Mucosa of rectum (tissue), 2 donors: ENCODE measurements at regions not wholly inside any gene's neighbourhood (a gene's known extent, or its start where the extent isn't known, plus 50 kb on each side); places are given as distances from the start of the nearest gene placed in this dataset.
"Not testable (repeated sequence)": the region's sequence is repeated elsewhere in the genome, so short reads cannot be mapped to it uniquely, and the experiment has no call there.

Source experiments
- H3K27ac ChIP-seq, 2 donors: one replicate each; pipeline ENCODE4 v1.7.0; 2013; ENCODE audit warnings: inconsistent platforms in 2 of 2, low read depth in 2 of 2, low read length in 2 of 2
- H3K27me3 ChIP-seq, 2 donors: one replicate each; pipeline ENCODE4 v1.7.0; 2013; ENCODE audit warnings: low read length in 2 of 2; ENCODE audit not compliant: control insufficient read depth in 2 of 2, insufficient read depth in 2 of 2
- H3K36me3 ChIP-seq, 2 donors: one replicate each; pipeline ENCODE4 v1.7.0; 2013; ENCODE audit warnings: low read length in 2 of 2; ENCODE audit not compliant: control insufficient read depth in 2 of 2, insufficient read depth in 2 of 2
- H3K4me1 ChIP-seq, 2 donors: one replicate each; pipeline ENCODE4 v1.7.0; 2013; ENCODE audit warnings: low read length in 2 of 2, mild to moderate bottlenecking in 1 of 2; ENCODE audit not compliant: control insufficient read depth in 2 of 2, insufficient read depth in 2 of 2
- H3K4me3 ChIP-seq, 2 donors: one replicate each; pipeline ENCODE4 v1.7.0; 2013; ENCODE audit warnings: low read length in 2 of 2
- H3K9ac ChIP-seq, 2 donors: one replicate each; pipeline ENCODE4 v1.7.0; 2013; ENCODE audit warnings: low read length in 2 of 2, low read depth in 1 of 2, mild to moderate bottlenecking in 1 of 2
- H3K9me3 ChIP-seq, 2 donors: one replicate each; pipeline ENCODE4 v1.7.0; 2013; ENCODE audit warnings: low read length in 2 of 2; ENCODE audit not compliant: control insufficient read depth in 2 of 2
- donor health status: healthy.
- donor health status: Normal muscosa, but diverticular disease.

GRCh38 chr2:76697439-76697838, 824.7 kb downstream of the LRRTM4 start:
- not testable (repeated sequence) for H3K36me3 ChIP-seq

GRCh38 chr2:76692908-76693307, 829.3 kb downstream of the LRRTM4 start:
- H3K9me3 ChIP-seq, result no peaks in the 10 kb centered on the region
- no peak overlapping the region for H3K4me3 ChIP-seq
- no peaks in the 10 kb centered on the region for H3K36me3 ChIP-seq

More at GRCh38 chr2:76697439-76697838, 824.7 kb downstream of the LRRTM4 start:
- H3K27ac ChIP-seq, H3K4me1 ChIP-seq, H3K4me3 ChIP-seq, H3K9me3 ChIP-seq, H3K27me3 ChIP-seq, H3K9ac ChIP-seq: not testable (repeated sequence)

GRCh38 chr2:76688732-76689131, 833.4 kb downstream of the LRRTM4 start:
- Histone ChIP-seq H3K27ac (no peak overlapping the region), H3K4me1 (no peaks in the 10 kb centered on the region), H3K36me3 (no peaks in the 10 kb centered on the region), H3K4me3 (no peak overlapping the region), H3K9me3 (no peaks in the 10 kb centered on the region), H3K27me3 (no peaks in the 10 kb centered on the region), H3K9ac (no peak overlapping the region)

More at GRCh38 chr2:76692908-76693307, 829.3 kb downstream of the LRRTM4 start:
- Histone ChIP-seq H3K4me1 (no peaks in the 10 kb centered on the region), H3K9ac (no peak overlapping the region), H3K27ac (no peak overlapping the region), H3K27me3 (no peaks in the 10 kb centered on the region)

GRCh38 chr2:76687923-76688322, 834.3 kb downstream of the LRRTM4 start:
- Histone ChIP-seq H3K36me3 (no peaks in the 10 kb centered on the region), H3K9ac (no peak overlapping the region), H3K27ac (no peak overlapping the region), H3K4me3 (no peak overlapping the region), H3K27me3 (no peaks in the 10 kb centered on the region), H3K4me1 (no peaks in the 10 kb centered on the region), H3K9me3 (no peaks in the 10 kb centered on the region)

- Histone ChIP-seq H3K36me3 (no peaks in the 10 kb centered on the region), H3K4me1 (no peaks in the 10 kb centered on the region), H3K9ac (no peak overlapping the region), H3K27me3 (no peaks in the 10 kb centered on the region), H3K4me3 (no peak overlapping the region), H3K27ac (no peak overlapping the region), H3K9me3 (no peaks in the 10 kb centered on the region)
Observed at GRCh38 chr2:76684756-76685155, 837.4 kb downstream of the LRRTM4 start.

- Histone ChIP-seq H3K27me3 (no peaks in the 10 kb centered on the region), H3K36me3 (no peaks in the 10 kb centered on the region), H3K9ac (no peak overlapping the region), H3K4me1 (peaks cover 4 to 9% of the 10 kb centered on the region in 2 donors), H3K9me3 (no peaks in the 10 kb centered on the region), H3K27ac (no peak overlapping the region), H3K4me3 (no peak overlapping the region)
Observed at GRCh38 chr2:76679025-76679396, 843.2 kb downstream of the LRRTM4 start.

- Histone ChIP-seq H3K27ac (no peak overlapping the region), H3K9me3 (no peaks in the 10 kb centered on the region), H3K27me3 (no peaks in the 10 kb centered on the region), H3K4me3 (no peak overlapping the region), H3K4me1 (peaks cover 4 to 11% of the 10 kb centered on the region in 2 donors), H3K36me3 (no peaks in the 10 kb centered on the region), H3K9ac (no peak overlapping the region)
Observed at GRCh38 chr2:76678383-76679024, 843.7 kb downstream of the LRRTM4 start.

- no peaks in the 10 kb centered on the region for H3K27me3 ChIP-seq
- no peak overlapping the region for H3K9ac ChIP-seq
- H3K27ac ChIP-seq, result no peak overlapping the region
- H3K36me3 ChIP-seq, result no peaks in the 10 kb centered on the region
- H3K9me3 ChIP-seq, result no peaks in the 10 kb centered on the region
- H3K4me1 ChIP-seq, result peaks cover 7 to 11% of the 10 kb centered on the region in 2 donors
- no peak overlapping the region for H3K4me3 ChIP-seq
Observed at GRCh38 chr2:76675212-76675611, 847.0 kb downstream of the LRRTM4 start.

- no peak overlapping the region for H3K4me3 ChIP-seq
- no peaks in the 10 kb centered on the region for H3K9me3 ChIP-seq
- no peaks in the 10 kb centered on the region for H3K27me3 ChIP-seq
- no peak overlapping the region for H3K9ac ChIP-seq
- H3K4me1 ChIP-seq, result peaks cover 3% of the 10 kb centered on the region in 2 donors
- no peak overlapping the region for H3K27ac ChIP-seq
- H3K36me3 ChIP-seq, result no peaks in the 10 kb centered on the region
Observed at GRCh38 chr2:76672798-76673197, 849.4 kb downstream of the LRRTM4 start.

- Histone ChIP-seq H3K27ac (no peak overlapping the region), H3K36me3 (no peaks in the 10 kb centered on the region), H3K4me3 (no peak overlapping the region), H3K9me3 (no peaks in the 10 kb centered on the region), H3K4me1 (peaks cover 3% of the 10 kb centered on the region in 2 donors), H3K27me3 (no peaks in the 10 kb centered on the region), H3K9ac (no peak overlapping the region)
Observed at GRCh38 chr2:76669966-76670465, 852.2 kb downstream of the LRRTM4 start.
